Cerebellar nuclear complex (tissue), 1 donor: ENCODE measurements at regions not wholly inside any gene's neighbourhood (a gene's known extent, or its start where the extent isn't known, plus 50 kb on each side); places are given as distances from the start of the nearest gene placed in this dataset.

Experiments
- DNase-seq, 2 experiments: peaks; one replicate each; lab custom pipeline; 2025; lab: John Stamatoyannopoulos, UW

- no peak for DNase-seq
These were observed 577.3 kb downstream of the AJAP1 start for GRCh38 chr1:5231541-5232315.

GRCh38 chr1:5227114-5227513 lies 572.7 kb downstream of the AJAP1 start:
- no peak for DNase-seq

- no peak for DNase-seq
These were observed 571.6 kb downstream of the AJAP1 start for GRCh38 chr1:5225707-5226704.

GRCh38 chr1:5223206-5223605 lies 568.8 kb downstream of the AJAP1 start:
- no peak for DNase-seq

- no peak for DNase-seq
These were observed 568.2 kb downstream of the AJAP1 start for GRCh38 chr1:5222626-5223025.

- no peak for DNase-seq
These were observed 567.0 kb downstream of the AJAP1 start for GRCh38 chr1:5221451-5221850.

GRCh38 chr1:5220821-5221220 lies 566.4 kb downstream of the AJAP1 start:
- DNase-seq = no peak

GRCh38 chr1:5220421-5220820 lies 566.0 kb downstream of the AJAP1 start:
- no peak for DNase-seq

GRCh38 chr1:5200006-5200405 lies 545.6 kb downstream of the AJAP1 start:
- no peak for DNase-seq

GRCh38 chr1:5198328-5198727 lies 543.9 kb downstream of the AJAP1 start:
- no peak for DNase-seq

GRCh38 chr1:5191470-5191869 lies 537.1 kb downstream of the AJAP1 start:
- no peak for DNase-seq

GRCh38 chr1:5189384-5189783 lies 535.0 kb downstream of the AJAP1 start:
- no peak for DNase-seq

GRCh38 chr1:5165762-5166161 lies 511.4 kb downstream of the AJAP1 start:
- no peak for DNase-seq

GRCh38 chr1:5164158-5164557 lies 509.7 kb downstream of the AJAP1 start:
- no peak for DNase-seq

GRCh38 chr1:5161372-5161771 lies 507.0 kb downstream of the AJAP1 start:
- DNase-seq = no peak

GRCh38 chr1:5157175-5157574 lies 502.8 kb downstream of the AJAP1 start:
- DNase-seq = no peak

GRCh38 chr1:5156416-5157120 lies 502.2 kb downstream of the AJAP1 start:
- DNase-seq = no peak

GRCh38 chr1:5151511-5151910 lies 497.1 kb downstream of the AJAP1 start:
- DNase-seq = no peak

- DNase-seq = no peak
These were observed 495.8 kb downstream of the AJAP1 start for GRCh38 chr1:5150191-5150590.

- no peak for DNase-seq
These were observed 493.4 kb downstream of the AJAP1 start for GRCh38 chr1:5147806-5148205.

GRCh38 chr1:5142389-5142788 lies 488.0 kb downstream of the AJAP1 start:
- no peak for DNase-seq

GRCh38 chr1:5141750-5142149 lies 487.3 kb downstream of the AJAP1 start:
- no peak for DNase-seq
